ENCODE measurements at regions not wholly inside any gene's neighbourhood (a gene's known extent, or its start where the extent isn't known, plus 50 kb on each side); places are given as distances from the start of the nearest gene placed in this dataset.

- no peak for TF ChIP-seq CTCF (conservative IDR thresholded peaks at IDR 0.05; ENCODE audit: low read depth, low read length)
- TF ChIP-seq EZH2 (IDR thresholded peaks at IDR 0.05; ENCODE audit: low read length, unreplicated experiment) = no peak
Measured at GRCh38 chr6:165814679-165815078, 151.6 kb upstream of the PDE10A start.
